Ovary (tissue), 3 donors: ENCODE measurements at regions not wholly inside any gene's neighbourhood (a gene's known extent, or its start where the extent isn't known, plus 50 kb on each side); places are given as distances from the start of the nearest gene placed in this dataset.

Experiments
- CTCF ChIP-seq, 3 donors: fragments of 450-650 bp in 2 of 3; fragments of 200-600 bp in 1 of 3; IDR thresholded peaks; one replicate each; pipeline versions ENCODE4 v1.5.1 to v1.8.0; 2016 to 2022; ENCODE audit warnings: antibody characterized with exemption in 3 of 3, mild to moderate bottlenecking in 1 of 3
- EP300 ChIP-seq: sonication (generic); formaldehyde crosslinking; IDR thresholded peaks from one replicate; pipeline ENCODE4 v1.6.1; 2017; ENCODE audit warnings: antibody characterized with exemption
- donor health status: DM: no; HTN: no; CAD: no.

GRCh38 chr5:159441441-159441840 lies 111.2 kb upstream of the IL12B start:
- no peak for TF ChIP-seq EP300
- no peak for TF ChIP-seq CTCF (IDR thresholded peaks at IDR 0.05)
